Epidermal melanocyte (primary cell): ENCODE measurements at regions not wholly inside any gene's neighbourhood (a gene's known extent, or its start where the extent isn't known, plus 50 kb on each side); places are given as distances from the start of the nearest gene placed in this dataset.
"Not testable (repeated sequence)": the region's sequence is repeated elsewhere in the genome, so short reads cannot be mapped to it uniquely, and the experiment has no call there.

Experiments
- DNase-seq: peaks from one replicate; pipeline ENCODE4 v3.0.0; 2011; ENCODE audit warnings: low spot score; ENCODE audit not compliant: insufficient read length

- DNase-seq: no peak
These were observed 399.9 kb upstream of the PITX2 start for GRCh38 chr4:111022758-111023157.

DNA sequence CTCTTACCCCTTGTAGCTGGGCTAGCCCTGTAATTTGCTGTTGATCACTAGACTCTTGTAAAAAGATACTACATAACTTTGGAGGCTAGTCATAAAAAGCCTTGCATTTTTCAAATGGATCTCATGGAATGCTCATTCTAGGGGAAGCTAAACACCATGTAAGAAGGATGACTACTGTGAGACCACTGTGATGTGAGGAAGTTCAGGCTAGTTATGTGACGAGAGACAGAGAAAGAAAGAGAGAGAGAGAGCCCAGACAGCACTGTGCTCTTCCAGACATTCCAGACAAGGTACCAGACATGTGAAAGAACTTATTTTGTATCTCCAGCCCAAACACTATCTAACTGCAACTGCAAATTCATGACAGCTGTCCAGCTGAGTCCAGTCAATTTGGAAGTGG is 404.6 kb upstream of the PITX2 start:
- no peak for DNase-seq

DNA sequence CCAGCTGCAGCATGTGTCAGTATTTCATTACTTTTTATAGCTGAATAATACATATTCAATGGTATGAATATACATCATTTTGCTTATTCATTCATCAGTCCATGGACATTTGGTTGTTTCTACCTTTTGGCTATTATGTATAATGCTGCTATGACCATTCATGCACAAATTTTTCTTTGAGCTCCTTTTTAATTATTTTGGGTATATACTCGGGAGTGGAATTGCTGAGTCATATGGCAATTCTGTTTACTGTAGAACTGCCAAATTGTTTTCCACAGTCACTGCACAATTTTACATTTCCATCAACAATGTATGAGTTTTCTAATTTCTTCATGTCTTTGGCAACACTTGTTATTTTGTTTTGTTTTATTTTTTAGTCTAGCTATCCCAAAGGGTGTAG is 405.9 kb upstream of the PITX2 start:
- DNase-seq: no peak

DNA sequence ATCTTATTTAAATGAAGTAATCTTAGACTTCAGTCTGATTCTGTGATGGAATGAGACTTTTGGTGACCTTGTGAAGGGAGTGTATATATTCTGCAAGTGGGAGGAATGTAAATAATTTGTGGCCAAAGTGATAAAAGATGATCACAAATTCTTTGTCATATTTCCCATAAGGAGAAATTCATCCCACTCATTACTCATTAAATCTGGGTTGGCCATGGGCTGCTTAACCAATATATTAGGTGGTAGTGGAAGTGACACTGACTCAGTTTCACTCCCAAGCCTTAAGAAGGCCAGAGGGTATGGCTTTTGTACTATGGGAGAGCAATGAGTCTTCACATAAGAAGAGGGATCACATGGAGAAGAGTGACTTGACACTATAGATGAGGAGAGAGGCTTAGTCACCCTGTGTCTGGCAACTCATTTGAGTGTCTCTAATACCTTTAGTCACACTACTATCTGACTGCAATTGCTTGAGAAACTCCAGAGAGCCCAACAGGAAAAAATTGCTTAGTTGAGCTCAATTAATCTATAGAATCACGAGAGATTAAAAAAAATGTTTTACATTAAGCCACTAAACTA is 408.2 kb upstream of the PITX2 start:
- DNase-seq: no peak

DNA sequence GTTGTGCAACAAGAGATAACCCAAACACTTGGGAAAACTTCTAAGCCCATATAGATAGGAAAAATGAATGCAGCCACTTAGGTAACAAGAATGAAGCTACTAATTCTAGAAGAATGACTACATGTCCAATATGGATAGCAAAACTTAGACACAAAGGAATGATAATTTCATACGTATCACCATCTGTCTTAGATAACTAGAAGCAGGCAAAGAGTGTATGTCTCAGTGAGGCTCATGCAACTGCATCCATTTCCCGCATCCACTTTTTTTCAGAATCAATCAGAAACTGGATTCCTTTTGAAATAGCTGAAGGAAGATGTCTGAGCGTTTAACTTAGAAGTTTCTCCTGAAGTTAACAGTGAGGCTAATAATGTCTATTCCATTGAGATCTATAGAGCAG is 408.7 kb upstream of the PITX2 start:
- no peak for DNase-seq

DNA sequence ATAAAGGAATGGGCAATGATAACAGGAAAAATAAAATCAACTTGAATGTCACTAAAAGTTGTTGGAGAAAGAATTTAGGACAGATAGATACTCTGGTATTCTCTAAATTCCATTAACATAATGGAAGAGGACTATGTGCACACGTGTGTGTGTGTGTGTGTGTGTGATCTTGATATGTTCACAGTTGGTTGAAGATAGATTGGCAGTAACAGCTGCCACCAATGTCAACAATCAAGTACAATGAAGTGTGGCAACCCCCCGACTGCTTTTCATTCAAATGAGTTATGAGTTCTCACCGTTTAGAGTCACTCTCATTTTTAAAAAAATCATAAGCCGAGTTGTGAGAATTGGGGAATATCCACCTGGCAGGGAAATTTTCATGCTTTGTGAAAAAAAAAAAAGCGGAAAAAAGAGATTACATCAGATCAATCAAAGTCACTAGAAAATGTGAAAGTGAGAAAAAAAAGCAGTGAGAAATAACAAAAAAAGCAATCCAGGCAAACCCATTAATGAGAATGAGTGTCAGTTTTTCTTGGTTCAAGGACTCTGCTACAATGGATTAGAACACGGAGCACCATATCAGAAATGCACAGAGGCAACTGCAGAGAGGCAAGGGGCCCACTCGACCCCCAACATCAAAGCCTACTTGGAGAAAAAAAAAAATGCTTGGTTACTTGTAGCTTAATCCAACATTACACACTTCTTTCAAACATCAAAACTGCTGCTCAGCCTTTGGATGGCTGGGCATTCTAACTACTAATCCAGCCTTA is 414.9 kb upstream of the PITX2 start:
- DNase-seq: no peak

DNA sequence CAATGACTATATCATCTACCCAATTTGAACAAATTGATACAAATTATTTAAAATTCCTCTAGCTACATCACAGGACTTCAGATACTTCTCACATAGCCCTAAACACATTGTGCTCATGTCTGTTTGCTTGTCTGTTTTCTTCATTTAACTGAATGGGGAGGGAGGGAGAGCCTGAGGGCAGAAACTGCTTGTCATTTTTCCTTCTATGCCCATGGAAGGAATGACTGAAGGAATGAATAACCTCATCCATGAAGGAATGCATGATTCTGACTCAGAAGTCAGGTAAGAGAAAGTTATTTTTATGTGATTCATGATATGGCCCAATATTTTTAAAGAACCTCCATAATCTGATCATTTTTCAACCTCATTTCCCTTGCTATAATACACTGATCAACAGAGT is 418.0 kb upstream of the PITX2 start:
- DNase-seq: no peak

- no peak for DNase-seq
These were observed 420.4 kb upstream of the PITX2 start for GRCh38 chr4:111043286-111043685.

GRCh38 chr4:111045992-111046391 is 423.1 kb upstream of the PITX2 start:
- DNase-seq: no peak

DNA sequence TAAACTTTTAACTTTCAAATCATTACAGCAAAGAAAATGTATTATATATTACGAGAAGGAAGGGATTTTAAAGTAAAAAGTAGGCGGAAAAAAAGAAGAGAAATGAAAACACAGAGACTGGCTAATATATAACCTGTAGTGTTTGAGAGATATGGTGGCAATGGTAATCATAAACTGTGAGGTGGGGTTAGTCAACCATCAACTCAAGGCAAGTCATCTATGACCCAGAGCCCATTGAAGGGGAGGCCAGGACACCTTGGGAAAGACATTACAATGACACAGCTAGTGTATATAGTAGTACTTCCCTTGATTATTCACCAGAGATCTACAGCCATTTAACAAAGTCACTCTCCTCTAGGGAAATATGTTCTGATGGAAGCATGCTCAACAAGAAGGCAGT is 423.9 kb upstream of the PITX2 start:
- DNase-seq: no peak

DNA sequence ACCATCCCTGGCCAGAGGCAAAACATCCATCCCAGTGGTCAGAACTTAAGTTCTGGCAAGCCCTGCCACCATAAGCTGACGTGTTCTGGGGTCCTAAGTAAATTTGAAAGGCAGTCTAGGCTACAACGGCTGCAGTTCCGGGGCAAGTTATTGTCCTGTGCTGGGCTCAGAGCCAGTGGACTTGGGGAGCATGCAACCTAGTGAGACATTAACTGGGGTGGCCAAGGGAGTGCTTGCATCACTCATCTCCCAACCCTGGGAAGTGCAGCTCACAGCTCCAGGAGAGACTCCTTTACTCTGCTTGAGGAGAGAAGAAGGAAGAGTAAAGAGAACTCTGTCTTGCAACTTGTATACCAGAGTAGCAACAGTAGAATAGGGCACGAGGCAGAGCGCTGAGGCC is 425.4 kb upstream of the PITX2 start:
- no peak for DNase-seq

- DNase-seq: no peak
These were observed 441.6 kb upstream of the PITX2 start for GRCh38 chr4:111064342-111064993.

DNA sequence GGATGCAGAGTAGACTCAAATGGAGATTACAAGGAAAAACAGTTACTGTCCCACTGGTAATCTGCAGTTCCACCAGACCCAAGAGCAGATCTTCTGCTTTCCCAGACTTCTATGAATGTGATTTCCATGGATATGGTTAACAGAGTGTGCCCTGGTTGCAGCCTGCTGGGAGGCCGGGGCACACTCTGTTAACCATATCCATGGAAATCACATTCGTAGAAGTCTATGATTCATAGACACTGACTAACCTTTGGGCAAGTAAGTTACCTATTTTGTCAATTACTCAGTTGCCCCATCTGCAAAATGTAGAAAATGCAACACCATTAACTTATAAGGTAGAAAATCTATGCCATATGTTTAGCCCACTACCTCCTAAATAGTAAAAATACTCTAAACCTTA is 443.1 kb upstream of the PITX2 start:
- DNase-seq: no peak

DNA sequence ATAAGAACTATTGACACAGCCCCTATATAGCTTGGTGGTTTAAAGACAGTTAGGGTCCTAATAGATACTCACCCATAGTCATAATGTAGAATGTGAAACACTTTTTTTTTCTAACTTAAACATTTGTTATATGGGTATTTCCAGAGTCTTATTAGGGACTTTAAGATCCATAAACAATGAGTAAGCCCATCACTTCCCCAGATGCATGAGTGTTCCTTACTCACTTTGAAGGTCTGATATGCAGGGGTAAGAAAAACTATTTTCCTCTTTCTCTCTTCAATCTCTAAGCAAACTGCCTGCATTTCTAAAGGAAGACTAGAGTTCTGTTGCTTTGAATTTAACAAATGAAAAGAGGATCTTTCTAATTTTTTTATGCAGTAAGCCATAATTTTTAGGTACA is 443.6 kb upstream of the PITX2 start:
- DNase-seq: no peak

GRCh38 chr4:111066887-111067286 is 444.0 kb upstream of the PITX2 start:
- DNase-seq: no peak

GRCh38 chr4:111068883-111069282 is 446.0 kb upstream of the PITX2 start:
- no peak for DNase-seq

DNA sequence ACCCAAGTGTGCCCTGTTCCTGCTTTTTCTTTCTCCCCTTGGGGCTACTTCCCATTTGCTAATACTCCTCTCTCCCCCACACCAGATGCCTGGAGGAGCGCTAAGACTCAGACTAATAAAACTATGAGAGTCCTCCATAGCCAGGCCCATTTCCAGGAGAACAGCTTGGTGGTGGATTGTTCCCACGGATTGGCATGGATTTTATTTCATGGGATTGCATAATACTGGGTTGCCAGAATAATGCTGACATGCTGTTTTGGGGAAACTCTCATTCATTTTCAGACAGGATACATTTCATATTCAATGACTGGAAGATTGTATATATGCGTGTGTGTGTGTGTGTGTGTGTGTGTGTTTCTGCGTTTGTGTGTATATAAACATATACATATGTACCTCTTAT is 447.5 kb upstream of the PITX2 start:
- DNase-seq: no peak

DNA sequence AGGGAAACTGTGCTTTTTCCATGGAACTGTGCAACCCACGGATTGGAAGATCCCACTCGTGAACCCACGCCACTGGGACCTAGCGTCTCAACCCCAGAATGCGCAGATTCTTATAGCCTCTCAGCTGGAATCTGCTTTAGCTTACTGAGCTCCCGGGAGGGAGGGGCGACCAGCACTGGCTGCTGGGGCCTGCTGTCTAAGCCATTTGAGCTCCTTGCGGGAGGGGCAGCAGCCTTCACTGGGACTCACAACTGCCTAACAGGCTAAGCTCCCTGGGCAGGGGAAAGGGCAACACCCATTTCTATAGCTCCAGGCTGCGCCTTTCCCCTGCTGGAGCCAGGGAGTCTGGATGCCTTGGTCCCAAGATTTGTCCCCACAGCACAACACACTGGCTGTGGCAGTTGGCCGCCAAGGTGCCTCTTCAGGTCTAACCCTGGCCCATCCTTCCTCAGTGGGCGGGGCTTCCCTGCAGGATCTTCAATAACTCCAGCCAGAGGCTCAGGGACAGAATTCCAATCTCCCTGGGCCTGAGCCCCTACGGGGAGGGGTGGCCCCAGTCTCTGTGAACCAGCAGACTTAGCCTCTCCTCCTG is 451.7 kb upstream of the PITX2 start:
- no peak for DNase-seq

DNA sequence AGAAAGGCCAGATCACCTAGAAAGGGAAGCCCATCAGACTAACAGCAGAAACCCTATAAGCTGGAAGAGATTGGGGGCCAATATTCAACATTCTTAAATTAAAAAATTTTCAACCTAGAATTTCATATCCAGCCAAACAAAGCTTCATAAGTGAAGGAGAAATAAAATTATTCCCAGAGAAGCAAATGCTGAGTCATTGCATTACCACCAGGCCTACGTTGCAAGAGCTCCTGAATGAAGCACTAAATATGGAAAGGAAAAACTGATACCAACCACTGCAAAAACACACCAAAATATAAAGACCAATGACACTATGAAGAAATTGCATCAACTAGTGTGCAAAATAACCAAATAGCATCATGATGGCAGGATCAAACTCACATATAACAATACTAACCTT is 453.4 kb upstream of the PITX2 start:
- DNase-seq: not testable (repeated sequence)

GRCh38 chr4:111108153-111108552 is 485.3 kb upstream of the PITX2 start:
- DNase-seq: no peak

DNA sequence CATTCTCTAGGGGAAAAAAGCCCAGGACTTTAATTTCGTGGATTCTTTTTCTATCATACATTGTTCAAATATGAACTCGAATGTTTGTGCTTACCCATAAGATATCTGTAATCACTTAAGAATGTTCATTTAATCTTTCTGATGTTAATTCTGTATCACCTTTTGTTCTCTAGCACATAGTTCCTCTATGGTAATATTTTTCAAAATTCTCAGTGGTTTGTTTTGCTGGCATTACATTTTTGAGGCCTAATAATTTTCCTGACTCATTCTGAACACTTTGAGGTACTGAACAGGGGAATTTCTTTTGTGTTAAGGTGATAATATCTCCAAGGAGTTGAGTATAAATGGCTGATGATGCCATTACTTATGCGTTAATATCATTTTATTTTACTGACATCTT is 490.7 kb upstream of the PITX2 start:
- DNase-seq: no peak

DNA sequence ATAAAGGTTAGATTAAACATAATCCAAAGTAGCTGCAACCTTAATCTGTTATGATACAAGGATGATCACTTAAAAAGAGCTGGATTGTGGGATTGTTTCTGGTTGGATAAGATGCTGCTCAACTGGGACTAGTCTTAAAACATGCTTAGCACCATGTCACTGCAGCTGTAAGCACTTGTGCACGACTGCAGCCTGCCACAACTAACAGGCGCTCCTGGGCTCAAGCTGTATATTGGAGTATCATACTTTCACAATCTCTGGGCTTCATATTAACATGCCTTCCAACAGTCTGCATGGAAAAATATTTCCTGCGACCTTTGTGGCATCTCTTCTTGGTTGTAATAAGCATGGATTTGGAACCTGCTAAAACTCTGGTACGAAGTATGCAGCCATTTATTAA is 493.0 kb upstream of the PITX2 start:
- DNase-seq: no peak

DNA sequence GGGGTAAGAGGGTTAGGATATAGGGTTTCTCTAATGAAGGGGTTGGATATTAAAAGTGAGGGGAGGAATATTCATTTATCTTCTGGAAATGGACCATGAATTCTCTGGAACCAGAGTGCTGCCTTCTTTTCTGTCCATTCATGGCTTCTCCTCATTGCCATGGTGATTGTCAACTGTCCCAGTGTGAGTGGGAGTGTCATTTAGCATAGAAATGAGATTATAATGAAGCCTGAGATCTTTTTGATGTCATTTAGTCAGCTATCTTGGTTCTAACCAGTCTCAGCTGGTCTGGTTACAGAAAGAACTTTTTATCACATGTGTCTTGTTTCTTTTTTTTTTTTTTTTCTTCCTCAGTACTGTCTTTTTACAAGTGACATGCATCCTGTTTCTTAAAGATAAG is 497.3 kb upstream of the PITX2 start:
- no peak for DNase-seq
